ENCODE measurements at regions not wholly inside any gene's neighbourhood (a gene's known extent, or its start where the extent isn't known, plus 50 kb on each side); places are given as distances from the start of the nearest gene placed in this dataset.
"Not testable (repeated sequence)": the region's sequence is repeated elsewhere in the genome, so short reads cannot be mapped to it uniquely, and the experiment has no call there.

DNA sequence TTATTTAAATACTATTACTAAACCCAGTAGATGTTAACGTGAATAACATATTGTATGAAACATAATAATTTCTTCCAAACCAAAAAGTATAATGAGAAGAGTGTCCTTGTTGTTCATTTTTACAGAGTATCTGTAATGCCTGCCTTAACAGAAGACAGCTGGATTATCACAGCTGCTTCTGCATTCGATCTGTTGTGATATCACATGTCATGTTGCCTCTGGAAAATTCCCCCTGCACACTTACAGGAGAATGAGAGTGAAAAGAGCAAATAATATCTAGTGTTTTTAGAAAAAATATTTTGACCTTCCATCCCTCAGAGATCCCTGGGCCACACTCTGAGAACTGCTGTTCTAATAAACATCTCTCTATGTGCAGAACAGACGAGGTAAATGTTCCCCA, 240.1 kb upstream of the NOCT start:
- H3K4me1 Mint-ChIP-seq (ENCODE audit: low read depth), result no peaks in the 10 kb centered on the region

DNA sequence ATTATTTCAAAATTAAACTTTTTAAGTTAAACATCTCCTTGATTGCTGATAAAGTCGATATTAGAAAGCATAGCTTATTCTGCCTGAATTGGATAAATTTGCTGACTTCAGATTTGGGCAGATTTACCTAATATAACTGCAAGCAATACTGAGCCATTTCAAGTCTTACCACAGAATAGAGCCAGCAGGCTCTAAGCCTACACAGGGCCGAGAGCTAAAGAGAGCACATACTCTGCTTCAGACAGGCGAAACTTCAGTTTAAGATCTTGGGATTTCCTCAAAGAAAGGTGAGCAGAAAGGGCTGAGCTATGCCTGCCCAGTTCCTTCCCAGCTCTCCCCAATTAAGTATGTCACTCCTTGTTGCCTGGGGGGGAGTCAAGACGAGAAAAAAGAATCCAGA, 240.6 kb upstream of the NOCT start:
- Histone ChIP-seq H3K36me3 (ENCODE audit: insufficient read depth, low read length) (no peaks in the 10 kb centered on the region), H3K27me3 (ENCODE audit: control insufficient read depth in 1 of 2, insufficient read depth in 2 of 2, low read length in 2 of 2) (no peaks in the 10 kb centered on the region), H3K4me1 (ENCODE audit: insufficient read depth, low read length) (no peaks in the 10 kb centered on the region), H3K9me3 (ENCODE audit: control insufficient read depth in 1 of 2, insufficient read depth in 1 of 2, low read length in 2 of 2) (no peaks in the 10 kb centered on the region), H3K27ac (ENCODE audit: low read depth in 1 of 2, low read length in 2 of 2) (no peak overlapping the region), H3K4me3 (ENCODE audit: low read length) (no peak overlapping the region)
- no peak for DNase-seq
- no peak overlapping the region for H3K4me3 Mint-ChIP-seq
- no peak overlapping the region for H3K27ac Mint-ChIP-seq
- intact Hi-C loops (cut with DNase I, micrococcal nuclease), result no loop called here
- ChIA-PET POLR2A (no interaction called here), CTCF (no interaction called here)
- no peak for TF ChIP-seq CTCF (IDR thresholded peaks at IDR 0.05)
- no peaks in the 10 kb centered on the region for H3K36me3 Mint-ChIP-seq (ENCODE audit: low read depth)
- no peak for ATAC-seq (ENCODE audit: poor library complexity)
- no peaks in the 10 kb centered on the region for H3K27me3 Mint-ChIP-seq
- H3K9me3 Mint-ChIP-seq, result peaks cover 2% of the 10 kb centered on the region
- H3K4me1 Mint-ChIP-seq (ENCODE audit: low read depth), result no peaks in the 10 kb centered on the region

More for the DNA sequence above, 240.1 kb upstream of the NOCT start:
- Mint-ChIP-seq H3K27me3 (no peaks in the 10 kb centered on the region), H3K27ac (no peak overlapping the region), H3K4me3 (no peak overlapping the region), H3K9me3 (peaks cover 2% of the 10 kb centered on the region), H3K36me3 (ENCODE audit: low read depth) (no peaks in the 10 kb centered on the region)
- H3K4me3 ChIP-seq (ENCODE audit: low read length), result no peak overlapping the region
- no peaks in the 10 kb centered on the region for H3K4me1 ChIP-seq (ENCODE audit: insufficient read depth, low read length)
- TF ChIP-seq CTCF (IDR thresholded peaks at IDR 0.05), result no peak
- ATAC-seq (ENCODE audit: poor library complexity) (no peak), DNase-seq (no peak)
- no peaks in the 10 kb centered on the region for H3K9me3 ChIP-seq (ENCODE audit: control insufficient read depth in 1 of 2, insufficient read depth in 1 of 2, low read length in 2 of 2)
- H3K27ac ChIP-seq (ENCODE audit: low read depth in 1 of 2, low read length in 2 of 2), result no peak overlapping the region
- intact Hi-C loops (cut with DNase I, micrococcal nuclease), result no loop called here
- H3K27me3 ChIP-seq (ENCODE audit: control insufficient read depth in 1 of 2, insufficient read depth in 2 of 2, low read length in 2 of 2), result no peaks in the 10 kb centered on the region
- CTCF ChIA-PET, result no interaction called here
- POLR2A ChIA-PET, result no interaction called here
- H3K36me3 ChIP-seq (ENCODE audit: insufficient read depth, low read length), result no peaks in the 10 kb centered on the region

DNA sequence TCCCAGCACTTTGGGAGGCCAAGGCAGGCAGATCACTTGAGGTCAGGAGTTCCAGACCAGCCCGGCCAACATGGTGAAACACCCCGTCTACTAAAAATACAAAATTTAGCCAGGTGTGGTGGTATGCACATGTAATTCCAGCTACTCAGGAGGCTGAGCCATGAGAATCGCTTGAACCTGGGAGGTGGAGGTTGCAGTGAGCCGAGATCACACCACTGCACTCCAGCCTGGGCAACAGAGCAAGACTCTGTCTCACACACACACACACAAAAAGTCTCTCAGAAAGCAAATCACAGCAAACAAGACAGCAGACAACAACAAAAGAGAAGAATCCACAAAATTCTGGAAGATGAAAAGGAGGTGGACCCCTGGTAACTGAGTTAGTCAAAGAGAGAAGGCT, 241.5 kb upstream of the NOCT start:
- H3K4me1 ChIP-seq (ENCODE audit: insufficient read depth, low read length); DNase-seq; intact Hi-C loops (cut with DNase I, micrococcal nuclease); H3K27ac Mint-ChIP-seq; H3K36me3 Mint-ChIP-seq (ENCODE audit: low read depth); H3K4me1 Mint-ChIP-seq (ENCODE audit: low read depth); H3K36me3 ChIP-seq (ENCODE audit: insufficient read depth, low read length); POLR2A ChIA-PET; H3K27me3 Mint-ChIP-seq; H3K27ac ChIP-seq (ENCODE audit: low read depth in 1 of 2, low read length in 2 of 2); H3K9me3 Mint-ChIP-seq; H3K4me3 ChIP-seq (ENCODE audit: low read length); ATAC-seq (ENCODE audit: poor library complexity); CTCF ChIA-PET; H3K4me3 Mint-ChIP-seq; H3K9me3 ChIP-seq (ENCODE audit: control insufficient read depth in 1 of 2, insufficient read depth in 1 of 2, low read length in 2 of 2); H3K27me3 ChIP-seq (ENCODE audit: control insufficient read depth in 1 of 2, insufficient read depth in 2 of 2, low read length in 2 of 2): not testable (repeated sequence)

DNA sequence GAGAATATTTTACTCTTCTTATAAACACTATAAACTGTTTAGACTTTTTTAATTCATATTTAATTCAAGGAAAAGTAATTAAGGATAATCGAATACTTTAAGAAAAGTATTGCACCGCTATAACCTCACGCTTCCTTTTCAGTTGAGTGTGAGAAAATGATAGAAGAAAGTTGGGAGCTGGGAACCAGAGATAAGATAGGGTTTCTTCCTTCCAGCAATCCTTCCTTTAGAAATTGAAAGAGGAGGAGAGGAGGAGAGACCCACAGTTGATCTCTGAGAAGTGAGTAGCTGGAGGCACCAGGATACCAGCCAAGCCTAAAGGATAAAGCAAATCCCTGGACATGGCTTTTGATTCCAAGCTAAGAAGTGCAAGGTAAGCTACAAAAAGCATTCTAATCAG, 242.3 kb upstream of the NOCT start:
- CTCF ChIA-PET, result no interaction called here
- no peak for DNase-seq

More for the DNA sequence above, 242.3 kb upstream of the NOCT start:
- H3K9me3 Mint-ChIP-seq, result no peaks in the 10 kb centered on the region
- no peak for TF ChIP-seq CTCF (IDR thresholded peaks at IDR 0.05)
- intact Hi-C loops (cut with DNase I, micrococcal nuclease), result no loop called here
- no peak overlapping the region for H3K4me3 Mint-ChIP-seq
- Histone ChIP-seq H3K9me3 (ENCODE audit: control insufficient read depth in 1 of 2, insufficient read depth in 1 of 2, low read length in 2 of 2) (peaks cover 0 to 3% of the 10 kb centered on the region in 2 experiments), H3K4me1 (ENCODE audit: insufficient read depth, low read length) (no peaks in the 10 kb centered on the region), H3K27me3 (ENCODE audit: control insufficient read depth in 1 of 2, insufficient read depth in 2 of 2, low read length in 2 of 2) (no peaks in the 10 kb centered on the region), H3K4me3 (ENCODE audit: low read length) (no peak overlapping the region), H3K27ac (ENCODE audit: low read depth in 1 of 2, low read length in 2 of 2) (no peak overlapping the region), H3K36me3 (ENCODE audit: insufficient read depth, low read length) (no peaks in the 10 kb centered on the region)
- no peaks in the 10 kb centered on the region for H3K36me3 Mint-ChIP-seq (ENCODE audit: low read depth)
- no peak overlapping the region for H3K27ac Mint-ChIP-seq
- no peaks in the 10 kb centered on the region for H3K27me3 Mint-ChIP-seq
- no peaks in the 10 kb centered on the region for H3K4me1 Mint-ChIP-seq (ENCODE audit: low read depth)
- no peak for ATAC-seq (ENCODE audit: poor library complexity)
- POLR2A ChIA-PET, result no interaction called here

All from CD4-positive, alpha-beta T cell (primary cell).